GM21367 (cell line): ENCODE measurements at regions not wholly inside any gene's neighbourhood (a gene's known extent, or its start where the extent isn't known, plus 50 kb on each side); places are given as distances from the start of the nearest gene placed in this dataset.
A peak's percentile ranks its signal among the peaks of the same experiment; 100 is the strongest.
"Not testable (repeated sequence)": the region's sequence is repeated elsewhere in the genome, so short reads cannot be mapped to it uniquely, and the experiment has no call there.

Source experiments
- ATAC-seq: cut with Tn5 transposase; IDR thresholded peaks from one replicate; pipeline ENCODE4 v1.9.1; 2021; ENCODE audit not compliant: unreplicated experiment

DNA sequence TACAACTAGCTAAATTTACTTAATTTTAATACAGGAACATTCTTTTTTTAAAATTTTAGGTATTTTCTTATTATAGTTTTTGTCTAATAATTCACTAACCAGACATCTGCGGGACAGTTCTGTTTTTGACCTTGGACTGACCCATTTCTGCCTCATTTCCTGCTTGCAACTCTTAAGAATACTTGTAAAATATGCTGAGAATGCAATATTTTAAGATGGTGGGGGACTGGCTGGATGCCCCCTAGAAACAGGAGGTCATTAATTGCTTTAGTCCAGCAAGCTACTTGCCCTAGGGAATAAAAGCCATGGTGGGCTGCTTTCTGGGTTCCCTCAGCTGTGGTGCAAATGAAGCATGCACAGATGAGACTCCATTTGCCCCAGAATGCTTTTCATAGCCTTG, 2348.4 kb downstream of the PCDH7 start:
- ATAC-seq: no peak

DNA sequence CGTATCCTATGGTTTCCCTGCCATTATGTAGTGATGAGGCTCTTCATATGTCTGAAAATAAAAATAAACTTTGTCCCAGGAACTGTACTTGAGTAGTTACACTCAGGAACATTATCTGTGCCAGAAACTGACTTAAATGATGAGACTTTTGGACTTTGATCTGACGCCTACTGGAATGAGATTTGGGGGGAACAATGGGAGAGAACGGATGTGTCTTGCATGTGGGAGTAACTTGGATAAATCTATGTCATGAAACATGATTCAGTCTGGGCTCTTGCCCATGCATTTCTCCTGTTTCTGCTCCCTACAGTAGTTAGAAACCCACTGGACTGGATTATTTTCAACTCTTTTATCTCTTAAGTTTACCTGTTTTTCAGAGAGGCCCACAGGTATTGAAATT, 2351.4 kb downstream of the PCDH7 start:
- ATAC-seq: no peak

DNA sequence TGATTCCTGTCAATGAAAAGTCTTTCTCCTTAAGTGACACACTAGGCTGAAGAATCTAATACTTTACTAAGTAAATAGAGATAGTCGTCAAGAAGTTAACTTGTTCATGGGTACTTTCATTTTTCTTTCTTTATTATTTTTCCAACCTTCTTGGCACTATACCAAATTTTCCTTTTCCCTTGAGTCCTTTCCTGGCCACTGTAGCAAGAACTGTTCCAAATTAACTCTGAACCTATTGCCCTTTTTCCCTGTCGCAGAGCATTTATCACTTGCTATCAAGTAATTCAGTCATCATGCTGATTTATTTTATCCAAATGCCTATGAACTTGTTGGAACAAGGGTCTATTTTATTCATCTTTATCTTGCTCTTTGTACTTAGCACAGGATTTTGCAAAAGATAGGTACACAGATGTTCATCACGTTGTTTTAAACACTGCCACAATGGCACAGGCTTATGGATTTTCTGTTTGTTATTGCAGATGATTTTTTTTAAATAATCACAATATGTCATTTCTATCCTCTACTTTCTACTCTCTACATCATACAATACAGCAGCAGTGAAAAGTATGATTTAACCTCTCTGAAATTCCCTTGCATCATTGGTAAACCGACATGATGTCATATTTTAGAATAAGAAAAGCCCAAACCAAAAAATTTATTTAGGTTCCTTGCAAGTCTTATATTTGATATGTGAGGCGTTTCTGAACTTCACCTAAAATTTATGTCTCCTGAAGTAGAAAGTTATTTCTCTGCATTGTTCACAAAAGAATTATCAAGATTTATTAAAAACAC, 2352.3 kb downstream of the PCDH7 start:
- ATAC-seq: no peak

DNA sequence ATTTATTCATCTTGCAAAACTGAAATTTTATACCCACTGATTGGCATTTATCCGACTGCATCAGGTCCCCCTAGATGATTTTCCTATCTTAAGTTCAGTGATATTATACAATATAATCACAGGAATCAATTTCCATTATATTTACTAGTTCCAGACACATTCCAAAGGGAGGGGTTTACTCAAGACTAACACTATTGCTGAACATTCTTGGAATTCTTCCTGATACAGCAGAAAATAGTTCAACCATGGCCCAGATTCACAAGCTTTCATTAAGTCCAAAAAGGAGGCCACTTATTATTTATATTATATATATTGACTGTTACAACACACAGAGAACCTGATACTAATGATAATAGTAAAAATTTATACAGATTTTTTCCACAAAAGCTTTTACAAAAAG, 2353.6 kb downstream of the PCDH7 start:
- ATAC-seq: no peak

DNA sequence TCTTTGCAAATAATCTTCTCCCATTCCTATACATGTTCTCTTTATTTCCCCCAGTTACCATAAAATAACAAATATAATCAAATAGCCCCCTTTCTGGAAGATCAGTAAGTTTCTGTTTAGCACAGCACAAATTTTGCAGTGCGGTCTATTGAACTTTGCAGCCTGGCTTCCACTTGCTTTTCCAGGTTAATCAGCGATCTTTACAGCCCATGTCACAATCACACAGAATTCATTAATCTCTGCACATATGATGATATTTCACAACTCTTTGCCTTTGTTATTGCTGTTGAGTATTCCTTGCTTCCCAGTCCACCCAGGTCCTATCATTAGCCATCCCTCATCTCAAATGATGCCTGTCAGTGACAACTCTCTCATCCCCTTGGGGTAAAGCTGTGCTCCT, 2358.0 kb downstream of the PCDH7 start:
- no peak for ATAC-seq

DNA sequence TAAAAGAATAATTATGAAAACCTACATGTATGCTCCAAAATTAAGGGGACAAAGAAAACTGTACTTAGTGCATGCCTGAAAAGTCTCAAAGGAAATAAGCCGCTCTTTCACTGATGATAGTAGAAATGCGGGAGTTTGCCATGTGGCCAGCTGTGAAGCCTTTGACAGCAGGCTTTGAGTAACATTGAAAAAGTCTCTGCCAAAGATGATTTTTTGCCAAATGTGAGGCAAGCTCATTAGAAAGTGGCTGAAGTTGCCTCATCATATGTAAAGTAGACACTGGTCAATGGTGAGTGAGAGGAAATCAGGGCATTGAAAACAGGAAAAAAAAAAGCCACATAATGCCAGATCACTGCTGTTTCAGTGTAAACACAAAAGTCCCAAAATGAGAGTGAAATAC, 2360.1 kb downstream of the PCDH7 start:
- ATAC-seq: no peak

DNA sequence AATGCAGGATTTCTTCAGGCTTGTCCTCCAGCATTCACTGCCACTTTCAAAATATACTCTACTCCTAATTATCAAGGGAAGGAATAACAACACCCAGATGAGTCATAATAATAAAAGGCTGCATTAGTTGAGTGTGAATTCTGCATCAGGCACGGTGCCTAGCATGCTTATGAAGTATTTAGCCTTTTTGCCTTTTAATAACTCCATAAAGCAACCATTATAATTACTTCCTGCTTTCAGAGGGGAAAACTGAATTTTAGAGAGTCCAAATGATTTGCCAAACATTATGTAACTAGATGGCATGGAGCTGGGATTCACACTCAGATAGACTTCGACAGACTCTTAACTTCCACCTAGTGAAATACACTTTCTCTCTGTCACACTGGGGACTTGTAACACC, 2365.5 kb downstream of the PCDH7 start:
- ATAC-seq: no peak

DNA sequence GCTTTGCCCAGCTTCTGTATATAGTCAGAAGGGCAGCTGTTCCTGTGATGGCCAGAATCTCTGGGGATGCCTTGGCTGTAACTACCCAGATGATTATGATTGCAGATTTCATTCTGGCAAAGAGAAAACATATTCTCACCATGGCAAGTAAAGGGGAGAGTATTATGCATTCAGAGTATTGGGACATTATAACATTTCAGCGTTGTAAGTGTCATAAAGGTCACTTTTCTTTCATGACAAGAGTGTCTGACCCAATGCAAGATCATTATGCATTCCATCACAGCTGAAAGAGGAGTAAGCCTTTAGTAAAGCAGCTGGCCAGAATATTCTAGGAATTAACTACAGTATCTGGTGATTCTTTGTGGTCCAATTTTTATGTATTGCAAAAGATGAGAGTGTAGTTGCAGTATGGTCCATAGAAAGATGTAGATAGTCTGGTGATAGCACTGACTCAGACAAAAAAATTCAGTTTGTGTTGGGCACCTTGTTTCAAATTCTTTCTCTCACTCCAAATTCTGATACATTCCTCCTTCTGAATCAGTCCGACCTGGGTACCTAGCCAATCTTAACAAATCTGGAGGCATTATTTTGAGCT, 2366.3 kb downstream of the PCDH7 start:
- no peak for ATAC-seq

DNA sequence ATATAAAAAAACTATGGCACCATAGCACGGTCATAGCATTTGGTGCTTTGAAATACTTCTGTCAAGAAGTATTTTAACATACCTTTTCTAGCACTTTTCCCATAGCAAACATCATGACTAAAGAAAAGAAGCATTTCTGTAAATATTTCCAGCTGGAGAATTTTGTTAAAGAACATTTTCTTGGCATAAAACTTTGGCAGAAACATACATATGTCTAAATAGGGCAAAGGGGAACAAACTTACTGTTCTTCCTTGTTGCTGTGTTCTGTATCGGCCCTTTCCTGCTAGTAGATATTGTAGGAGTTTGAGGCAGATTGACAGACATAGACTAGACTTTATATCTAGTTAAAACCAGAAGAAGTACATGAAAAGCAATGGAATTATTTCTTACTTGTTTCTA, 2368.5 kb downstream of the PCDH7 start:
- no peak for ATAC-seq

DNA sequence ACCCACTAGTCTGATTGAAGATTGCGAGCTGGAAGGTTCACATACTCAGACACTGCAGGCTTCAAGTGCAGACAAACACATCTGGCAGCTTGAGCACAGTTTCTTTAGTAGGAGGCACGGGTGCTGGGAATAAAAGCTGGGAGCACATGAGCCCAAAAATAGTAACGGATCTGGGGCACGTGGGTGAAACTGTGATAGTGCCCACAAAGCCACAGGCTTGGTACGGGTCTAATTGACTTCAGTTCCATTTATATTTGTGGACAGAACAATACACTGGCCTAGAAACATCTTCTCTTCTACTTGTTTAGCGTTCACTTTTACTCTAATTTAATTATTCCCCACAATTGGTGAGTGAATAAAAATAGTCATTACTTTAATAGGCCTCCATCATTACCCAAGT, 2370.7 kb downstream of the PCDH7 start:
- ATAC-seq: no peak

DNA sequence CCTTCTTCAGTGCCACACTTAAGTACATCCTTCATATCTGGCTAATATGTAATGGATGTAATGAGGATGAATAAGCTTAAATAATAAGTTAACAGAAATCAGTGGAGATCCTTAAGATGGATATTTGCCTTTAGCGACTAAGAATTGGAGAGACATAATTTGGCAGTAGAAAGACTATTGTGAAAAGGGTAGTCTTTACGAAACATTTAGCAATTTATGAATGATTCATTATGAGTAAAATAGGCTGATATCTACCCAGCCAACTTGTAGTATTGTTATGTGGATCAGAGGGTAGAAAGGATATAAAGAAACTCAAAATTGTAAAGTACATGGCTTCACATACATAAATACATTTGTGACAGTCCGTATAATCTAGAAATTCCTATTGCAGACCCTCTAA, 2371.8 kb downstream of the PCDH7 start:
- ATAC-seq: no peak

DNA sequence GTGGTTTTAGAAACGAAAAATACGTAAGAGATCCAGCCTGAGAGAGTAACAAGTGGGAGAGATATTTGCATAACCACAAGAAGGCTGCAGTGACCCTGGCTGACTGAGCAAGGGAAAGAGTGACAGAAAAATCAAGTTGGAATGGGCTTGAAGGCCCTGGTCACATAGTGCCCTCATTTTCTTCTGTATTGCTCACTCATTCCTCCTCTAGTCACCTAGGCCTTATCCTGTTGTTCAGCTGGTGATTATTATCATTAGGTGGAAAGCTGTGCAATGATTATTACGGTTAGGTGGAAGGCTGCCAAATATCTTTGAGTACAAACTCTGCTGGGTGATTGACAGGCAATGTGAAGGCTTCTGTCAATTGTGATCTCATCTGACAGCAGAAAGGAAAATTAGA, 2384.1 kb downstream of the PCDH7 start:
- peak; percentile 85 for ATAC-seq

DNA sequence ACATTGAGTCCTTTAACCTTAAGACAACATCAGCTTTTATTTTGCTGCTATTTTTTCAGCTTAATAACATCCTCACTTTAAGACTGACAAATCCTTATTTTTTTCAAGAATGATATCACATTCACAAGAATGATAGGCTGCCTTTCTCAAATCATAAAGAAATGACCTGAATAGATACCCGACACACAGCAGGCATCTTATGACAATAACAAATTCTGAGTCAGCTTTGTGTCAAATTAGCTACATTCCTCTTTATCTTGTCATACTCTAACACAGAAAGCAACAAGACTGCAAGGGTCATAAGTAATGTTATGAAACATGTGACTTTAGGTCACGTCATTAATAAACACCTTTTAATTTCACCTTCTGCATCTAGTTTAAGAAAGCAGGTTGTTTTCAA, 2387.6 kb downstream of the PCDH7 start:
- no peak for ATAC-seq

DNA sequence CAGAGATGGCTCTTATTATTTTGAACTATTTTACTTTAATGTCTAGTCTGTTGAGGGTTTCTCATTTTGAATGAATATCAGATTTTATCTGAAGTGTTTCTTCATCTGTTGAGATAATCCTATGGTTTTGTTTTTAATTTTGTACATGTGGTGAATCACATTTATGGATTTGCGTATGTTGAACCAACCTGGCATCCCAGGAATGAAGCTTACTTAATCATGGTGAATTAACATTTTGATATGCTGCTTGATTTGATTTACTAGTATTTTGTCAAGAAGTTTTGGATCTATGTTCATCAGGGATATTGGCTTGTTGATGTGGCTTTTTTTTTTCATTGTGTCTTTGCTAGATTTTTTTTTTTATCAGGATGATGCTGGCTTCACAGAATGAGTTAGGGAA, 2390.9 kb downstream of the PCDH7 start:
- ATAC-seq: no peak

DNA sequence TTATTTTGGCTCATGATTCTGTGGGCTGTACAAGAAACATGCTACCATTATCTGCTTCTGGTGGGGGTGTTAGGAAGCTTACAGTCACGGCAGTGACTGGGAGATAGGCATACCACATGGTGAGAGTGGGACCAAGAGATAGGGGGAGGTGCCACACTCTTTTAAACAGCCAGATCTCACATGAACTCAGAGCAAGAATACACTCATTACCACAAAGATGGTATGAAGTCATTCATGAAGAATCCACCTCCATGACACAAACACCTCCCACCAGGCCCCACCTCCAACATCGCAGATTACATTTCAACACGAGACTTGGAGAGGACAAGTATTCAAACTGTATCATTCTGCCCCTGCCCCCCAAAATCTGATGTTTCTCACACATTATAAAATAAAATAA, 2396.7 kb downstream of the PCDH7 start:
- no peak for ATAC-seq

DNA sequence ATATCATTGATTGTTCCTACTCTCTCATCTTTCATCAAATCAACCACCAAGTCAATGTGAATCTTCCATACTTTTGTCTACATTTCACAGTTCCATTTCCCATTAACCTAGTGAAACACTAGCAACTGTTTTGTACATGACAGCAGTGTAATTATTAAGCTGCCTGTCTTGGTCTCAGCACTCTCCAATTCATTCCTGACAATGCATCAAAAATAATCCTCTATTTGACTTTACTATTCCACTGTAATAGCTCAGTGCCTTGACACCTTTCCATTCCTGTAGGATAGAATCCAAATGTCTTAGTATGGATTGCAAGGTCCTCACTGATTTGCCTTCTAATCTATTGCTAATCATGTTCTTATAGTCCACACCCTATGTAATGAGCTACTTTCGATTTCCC, 2405.8 kb downstream of the PCDH7 start:
- ATAC-seq: no peak

DNA sequence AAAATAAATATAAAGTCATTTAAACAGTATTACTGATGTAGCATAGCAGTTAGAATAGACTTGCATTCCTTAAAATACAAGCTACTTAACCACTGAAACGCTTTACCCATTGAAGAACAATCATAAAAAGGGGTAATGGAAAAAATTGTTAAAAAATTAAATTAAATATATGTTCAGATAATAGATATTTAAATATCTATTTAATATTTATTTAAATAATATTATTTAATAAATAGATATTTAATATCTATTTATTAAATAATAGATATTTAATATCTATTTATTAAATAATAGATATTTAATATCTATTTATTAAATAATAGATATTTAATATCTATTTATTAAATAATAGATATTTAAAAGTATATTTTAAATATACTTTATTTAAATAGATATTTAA, 2410.5 kb downstream of the PCDH7 start:
- ATAC-seq: not testable (repeated sequence)

DNA sequence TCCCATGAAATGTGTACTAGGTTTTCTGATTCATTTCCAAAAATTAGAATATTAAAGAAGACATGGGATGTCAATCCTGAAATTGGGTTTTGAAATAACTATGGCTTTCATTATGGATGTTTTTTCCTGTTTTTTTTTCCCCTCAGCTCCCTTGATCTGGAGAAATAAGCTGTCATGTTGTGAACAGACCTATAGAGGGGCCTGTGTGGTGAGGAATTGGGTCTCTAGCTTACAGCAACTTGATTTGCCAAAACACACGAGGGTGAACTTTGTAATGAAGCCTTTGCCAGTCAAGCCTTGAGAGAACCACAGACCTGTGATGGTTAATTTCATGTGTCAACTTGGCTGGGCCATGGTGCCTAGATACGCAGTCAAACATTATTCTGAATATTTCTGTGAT, 2413.6 kb downstream of the PCDH7 start:
- no peak for ATAC-seq

DNA sequence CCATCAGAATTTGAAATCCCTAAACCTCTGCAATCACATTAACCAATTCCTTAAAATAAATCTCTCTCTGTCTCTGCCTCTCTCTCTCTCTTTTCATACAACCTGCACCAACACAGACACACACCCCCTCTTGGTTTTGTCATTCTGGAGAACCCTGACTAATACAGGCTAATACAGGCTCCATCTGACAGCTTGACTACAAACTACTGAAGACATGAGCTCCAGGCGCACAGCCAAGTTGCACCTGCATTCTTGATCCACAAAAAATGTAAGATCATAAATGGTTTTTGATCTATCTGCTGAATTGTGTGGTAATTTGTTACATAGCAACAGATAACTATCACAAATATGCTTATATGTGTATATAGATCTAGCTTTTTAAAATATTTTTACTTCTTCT, 2414.2 kb downstream of the PCDH7 start:
- ATAC-seq: no peak

DNA sequence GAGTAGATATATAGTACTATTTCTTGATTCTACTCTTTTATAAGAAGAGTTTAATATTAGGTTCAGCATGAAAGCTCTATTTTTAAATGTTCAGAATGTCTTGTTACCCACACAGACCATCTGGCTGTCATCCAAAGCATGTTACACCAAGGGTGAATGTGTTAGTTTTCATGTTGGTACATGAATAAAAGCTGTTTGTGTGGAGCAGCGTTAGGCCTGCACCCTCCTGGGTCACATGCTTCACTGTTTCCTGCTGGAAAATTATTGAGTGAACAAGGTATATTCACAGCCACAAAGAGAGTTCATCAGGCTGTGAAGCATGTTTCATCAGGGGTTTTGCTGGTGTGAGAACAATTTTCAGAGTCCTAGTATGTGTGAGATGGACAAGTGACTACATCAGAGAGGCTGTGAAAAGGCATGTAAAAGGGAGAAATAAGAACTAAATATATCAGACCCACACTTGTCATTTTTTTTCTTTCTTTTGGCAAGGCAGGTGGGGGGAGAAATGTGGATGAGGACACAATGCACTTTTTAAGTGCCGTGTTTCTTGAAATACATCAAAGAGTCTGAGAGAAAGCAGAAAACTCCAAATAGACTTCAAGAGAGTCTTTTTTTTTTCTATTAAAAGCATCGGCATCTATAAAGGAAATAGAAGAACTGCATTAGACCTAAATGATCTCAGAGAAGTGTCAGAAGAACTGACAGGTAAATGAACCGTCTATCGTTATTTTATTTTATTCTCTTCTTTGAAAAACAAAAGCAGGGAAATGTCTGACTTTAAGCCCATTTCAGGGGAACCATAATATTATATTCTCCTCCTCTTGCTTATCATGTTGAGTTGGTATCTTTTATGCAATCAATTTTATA, 2429.7 kb downstream of the PCDH7 start:
- no peak for ATAC-seq

DNA sequence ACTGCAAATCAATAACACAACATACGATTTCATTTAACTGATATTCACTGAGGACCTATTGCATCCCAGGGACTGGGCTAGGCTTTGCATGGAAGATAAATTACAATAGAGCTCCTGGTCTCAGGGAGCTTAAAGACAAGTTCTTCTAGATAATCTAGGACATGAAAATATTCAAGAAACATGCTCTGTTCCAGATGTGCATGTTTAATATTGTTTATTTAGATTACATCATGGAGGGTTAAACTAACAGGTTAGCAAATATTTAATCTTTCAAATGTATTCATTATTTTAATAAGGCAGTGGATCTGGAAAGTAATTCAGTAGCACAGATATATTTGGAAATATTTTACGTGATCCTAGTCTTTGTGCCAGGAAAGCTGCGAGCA, 2430.3 kb downstream of the PCDH7 start:
- ATAC-seq: no peak

DNA sequence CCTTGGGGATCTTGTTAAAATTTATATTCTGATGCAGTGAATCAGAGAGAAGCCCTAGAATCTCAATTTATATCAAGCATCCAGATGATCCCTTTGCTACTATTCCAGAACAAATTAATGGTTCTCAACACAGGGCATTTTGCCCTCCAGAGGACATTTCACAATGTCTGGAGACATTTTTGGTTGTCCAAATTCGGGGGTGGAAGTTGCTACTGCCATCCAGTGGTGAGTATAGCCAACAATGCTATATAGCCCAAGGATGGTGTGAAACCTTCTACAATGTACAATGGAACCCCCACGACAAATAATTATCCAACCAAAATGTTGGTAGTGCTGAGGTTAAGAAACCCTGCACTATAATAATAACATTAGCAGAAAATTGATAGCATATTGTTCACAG, 2440.0 kb downstream of the PCDH7 start:
- peak; percentile 51 for ATAC-seq
